DMS 273 (cell line): ENCODE measurements at regions not wholly inside any gene's neighbourhood (a gene's known extent, or its start where the extent isn't known, plus 50 kb on each side); places are given as distances from the start of the nearest gene placed in this dataset.
"Not testable (repeated sequence)": the region's sequence is repeated elsewhere in the genome, so short reads cannot be mapped to it uniquely, and the experiment has no call there.

Experiments
- DNase-seq: peaks from one replicate; lab custom pipeline; 2025; ENCODE audit not compliant: unreplicated experiment; lab: John Stamatoyannopoulos, UW

- DNase-seq, result peak; percentile 95
These were observed 229.0 kb upstream of the FRG2C start for GRCh38 chr3:75434913-75435793.

- peak; percentile 90 for DNase-seq
These were observed 228.2 kb upstream of the FRG2C start for GRCh38 chr3:75435794-75436400.

GRCh38 chr3:75440986-75441385, 223.1 kb upstream of the FRG2C start:
- not testable (repeated sequence) for DNase-seq

GRCh38 chr3:75444634-75445033, 219.5 kb upstream of the FRG2C start:
- DNase-seq, result not testable (repeated sequence)

DNA sequence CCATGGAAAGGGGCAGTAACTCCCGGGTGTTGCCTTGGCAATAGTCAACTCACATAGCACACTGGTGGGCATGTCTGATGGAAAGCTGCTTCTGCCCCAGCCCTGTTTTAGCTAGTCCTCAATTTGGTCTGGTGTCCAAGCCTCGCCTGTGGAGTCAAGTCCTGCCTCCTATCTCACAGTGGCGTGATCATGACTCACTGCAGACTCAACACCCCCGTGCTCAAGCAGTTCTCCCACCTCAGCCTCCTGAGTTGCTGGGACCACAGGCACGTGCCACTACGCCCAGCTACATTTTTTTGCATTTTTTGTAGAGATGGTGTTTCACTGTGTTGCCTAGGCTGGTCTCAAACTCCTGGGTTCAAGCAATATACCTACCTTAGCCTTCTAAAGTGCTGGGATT, 218.9 kb upstream of the FRG2C start:
- DNase-seq, result not testable (repeated sequence)

- not testable (repeated sequence) for DNase-seq
These were observed 217.2 kb upstream of the FRG2C start for GRCh38 chr3:75446948-75447347.

DNA sequence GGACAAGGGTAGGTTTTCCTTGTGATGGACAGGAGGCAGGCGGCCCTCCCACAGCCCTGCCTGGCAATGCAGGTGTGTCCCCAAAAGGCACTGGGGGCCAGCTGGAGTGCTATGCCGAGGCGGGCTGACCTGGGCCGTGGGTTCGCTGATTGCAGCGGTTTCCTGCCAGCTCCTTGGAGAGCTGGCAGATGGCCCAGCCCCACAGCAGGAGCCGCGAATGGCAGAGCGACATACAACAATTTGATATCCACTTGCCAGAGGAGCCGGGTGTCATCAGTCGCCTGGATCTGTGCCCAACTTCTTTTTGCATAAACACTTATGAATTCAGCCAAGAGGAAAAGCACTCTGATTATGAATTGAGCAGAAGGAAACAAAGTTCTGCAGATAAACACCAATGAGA, 210.8 kb upstream of the FRG2C start:
- DNase-seq, result peak; percentile 82

GRCh38 chr3:75453839-75454238, 210.3 kb upstream of the FRG2C start:
- not testable (repeated sequence) for DNase-seq

DNA sequence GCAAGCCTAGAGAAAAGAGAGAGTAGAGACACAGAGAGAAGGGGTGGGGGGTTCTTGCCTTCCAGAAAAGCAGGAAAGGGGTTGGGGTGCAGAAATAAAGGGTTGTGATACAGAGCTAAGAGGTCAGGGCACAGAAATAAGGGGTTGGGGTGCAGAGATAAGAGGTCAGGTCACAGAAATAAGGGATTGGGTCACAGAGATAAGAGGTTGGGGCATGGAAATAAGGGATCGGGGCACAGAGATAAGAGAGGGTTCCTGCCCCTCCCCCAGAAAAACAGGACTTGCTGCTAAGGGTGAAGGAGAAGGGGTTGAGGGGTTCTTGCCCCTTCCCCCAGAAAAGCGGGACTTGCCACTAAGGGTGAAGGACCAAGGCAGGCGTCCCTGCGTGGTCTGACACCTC, 189.6 kb upstream of the FRG2C start:
- not testable (repeated sequence) for DNase-seq

GRCh38 chr3:75496600-75496999, 167.5 kb upstream of the FRG2C start:
- DNase-seq, result peak; percentile 2

- not testable (repeated sequence) for DNase-seq
These were observed 163.8 kb upstream of the FRG2C start for GRCh38 chr3:75500357-75500756.

DNA sequence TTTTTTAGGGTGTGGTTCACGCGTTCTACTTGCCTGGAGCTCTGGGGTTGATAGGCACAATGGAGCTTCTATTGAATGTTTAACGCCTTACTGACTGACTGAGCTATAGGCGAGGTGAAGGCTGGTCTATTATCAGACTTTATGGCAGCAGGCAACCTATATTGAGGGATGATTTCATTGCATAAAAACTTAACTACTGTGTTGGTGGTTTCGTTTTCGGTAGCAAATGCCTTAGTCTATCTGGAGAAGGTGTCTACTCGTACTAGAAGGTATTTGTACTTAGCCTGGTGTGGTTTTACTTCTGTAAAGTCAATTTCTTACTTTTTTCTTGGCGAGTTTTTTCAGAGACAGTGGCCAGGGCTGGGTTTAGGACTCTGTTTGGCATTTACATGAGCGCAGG, 162.0 kb upstream of the FRG2C start:
- not testable (repeated sequence) for DNase-seq

DNA sequence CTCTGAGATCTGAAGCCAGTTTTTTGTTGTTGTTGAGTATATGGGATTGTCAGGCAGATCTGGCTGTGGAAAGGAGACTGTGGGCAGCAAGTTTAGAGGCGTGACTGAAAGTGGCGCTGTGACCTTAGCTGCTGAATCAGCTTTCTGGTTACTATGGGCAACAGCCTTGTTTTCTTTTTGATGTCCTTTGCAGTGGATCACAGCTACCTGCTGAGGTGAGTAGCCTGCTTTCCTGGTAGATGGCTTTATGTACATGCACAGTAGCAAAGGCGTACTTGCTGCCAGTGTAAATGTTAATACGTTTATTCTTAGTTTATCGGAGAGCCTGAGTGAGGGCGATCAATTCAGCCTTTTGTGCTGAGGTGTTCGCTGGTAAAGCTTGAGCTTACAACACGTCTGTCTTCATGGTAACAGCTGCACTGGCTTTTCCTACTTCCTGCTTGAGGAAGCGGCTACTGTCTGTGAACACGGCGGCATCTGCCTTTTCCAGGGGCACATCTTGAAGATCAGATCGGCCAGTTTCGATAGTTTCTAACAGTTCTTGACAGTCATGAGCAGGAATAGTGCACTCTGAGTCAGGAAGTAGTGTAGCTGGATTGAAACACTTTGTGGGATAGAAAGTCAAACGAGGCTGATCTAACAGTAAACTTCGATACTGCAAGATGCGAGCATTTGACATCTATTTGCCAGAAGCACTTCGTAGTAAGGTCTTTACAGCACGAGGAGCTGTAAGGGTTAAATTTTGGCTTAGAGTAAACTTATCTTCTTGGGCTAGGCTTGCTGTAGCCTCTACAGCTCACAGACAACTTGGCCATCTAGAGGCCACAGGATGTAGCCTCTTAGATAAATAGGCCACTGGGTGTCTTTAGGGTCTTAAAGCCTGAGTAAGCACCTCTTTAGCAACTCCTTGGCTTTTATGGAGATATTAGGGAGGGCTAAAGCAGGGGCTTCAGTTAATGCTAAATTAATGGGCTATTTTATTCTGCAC, 161.1 kb upstream of the FRG2C start:
- peak; percentile 2 for DNase-seq

- DNase-seq, result no peak
These were observed 157.5 kb upstream of the FRG2C start for GRCh38 chr3:75506603-75507002.

DNA sequence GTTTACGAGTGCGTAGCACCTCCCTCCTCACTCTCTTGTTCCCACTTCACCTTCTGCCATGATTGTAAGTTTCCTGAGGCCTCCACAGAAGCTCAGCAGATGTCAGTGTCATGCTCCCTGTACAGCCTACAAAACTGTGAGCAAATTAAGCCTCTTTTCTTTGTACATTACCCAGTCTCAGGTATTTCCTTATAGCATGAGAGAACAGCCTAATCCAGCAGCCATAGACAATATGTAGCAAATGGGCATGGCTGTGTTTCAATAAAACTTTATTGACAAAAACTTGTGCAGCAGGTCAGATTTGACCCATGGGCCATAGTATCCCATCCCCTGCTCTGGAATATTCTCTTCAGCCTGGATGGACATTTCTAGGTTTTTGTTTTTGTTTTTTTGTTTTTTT, 156.2 kb upstream of the FRG2C start:
- DNase-seq, result not testable (repeated sequence)

GRCh38 chr3:75527657-75528056, 136.5 kb upstream of the FRG2C start:
- not testable (repeated sequence) for DNase-seq

GRCh38 chr3:75552095-75552494, 112.0 kb upstream of the FRG2C start:
- DNase-seq, result peak; percentile 58

GRCh38 chr3:75564427-75564826, 99.7 kb upstream of the FRG2C start:
- peak; percentile 2 for DNase-seq

DNA sequence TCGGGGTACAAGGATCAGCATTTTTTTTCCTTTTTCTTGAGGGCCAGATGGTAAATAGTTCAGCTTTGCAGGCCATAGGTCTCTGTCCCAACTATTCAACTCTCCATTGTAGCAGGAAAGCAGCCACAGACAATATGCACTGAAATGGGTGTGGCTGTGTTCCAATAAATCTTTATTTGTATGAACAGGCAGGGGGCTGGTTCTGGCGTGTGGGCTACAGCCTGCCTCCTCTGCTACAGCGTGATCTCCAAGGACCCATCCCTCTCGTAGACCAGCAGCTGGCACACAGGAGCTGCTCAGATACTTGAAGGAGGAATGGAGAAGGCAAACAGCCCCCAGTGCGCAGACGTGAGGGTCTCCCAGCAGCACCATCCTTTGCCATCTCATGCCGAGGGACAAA, 91.8 kb upstream of the FRG2C start:
- DNase-seq, result not testable (repeated sequence)

GRCh38 chr3:75579091-75579490, 85.0 kb upstream of the FRG2C start:
- not testable (repeated sequence) for DNase-seq

- DNase-seq, result not testable (repeated sequence)
These were observed 84.6 kb upstream of the FRG2C start for GRCh38 chr3:75579536-75579935.
